HG02642 (cell line): ENCODE measurements at regions not wholly inside any gene's neighbourhood (a gene's known extent, or its start where the extent isn't known, plus 50 kb on each side); places are given as distances from the start of the nearest gene placed in this dataset.

Source experiments
- ATAC-seq: cut with Tn5 transposase; IDR thresholded peaks from one replicate; pipeline ENCODE4 v1.9.1; 2021; ENCODE audit warnings: mild to moderate bottlenecking; ENCODE audit not compliant: unreplicated experiment, poor library complexity

DNA sequence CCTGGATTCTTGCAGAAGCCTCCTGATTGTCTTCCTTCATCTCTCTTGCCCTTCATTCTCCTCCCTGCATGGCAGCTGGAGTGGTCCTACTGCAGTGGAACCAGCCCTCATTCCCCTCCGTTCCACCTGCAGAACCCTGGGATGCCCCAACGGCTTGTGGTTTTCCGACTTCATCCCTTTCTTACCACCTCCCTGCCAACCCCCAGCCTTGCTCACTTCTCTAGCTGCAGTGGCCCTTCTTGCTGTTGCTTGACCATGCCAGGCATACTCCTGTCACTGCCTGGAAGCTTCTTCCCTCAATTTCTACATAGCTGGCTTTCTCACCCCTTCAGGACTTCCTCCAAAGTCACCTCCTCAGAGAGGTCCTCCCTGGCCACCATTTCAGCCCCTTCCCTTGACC lies 123.3 kb downstream of the BEGAIN start:
- no peak for ATAC-seq

DNA sequence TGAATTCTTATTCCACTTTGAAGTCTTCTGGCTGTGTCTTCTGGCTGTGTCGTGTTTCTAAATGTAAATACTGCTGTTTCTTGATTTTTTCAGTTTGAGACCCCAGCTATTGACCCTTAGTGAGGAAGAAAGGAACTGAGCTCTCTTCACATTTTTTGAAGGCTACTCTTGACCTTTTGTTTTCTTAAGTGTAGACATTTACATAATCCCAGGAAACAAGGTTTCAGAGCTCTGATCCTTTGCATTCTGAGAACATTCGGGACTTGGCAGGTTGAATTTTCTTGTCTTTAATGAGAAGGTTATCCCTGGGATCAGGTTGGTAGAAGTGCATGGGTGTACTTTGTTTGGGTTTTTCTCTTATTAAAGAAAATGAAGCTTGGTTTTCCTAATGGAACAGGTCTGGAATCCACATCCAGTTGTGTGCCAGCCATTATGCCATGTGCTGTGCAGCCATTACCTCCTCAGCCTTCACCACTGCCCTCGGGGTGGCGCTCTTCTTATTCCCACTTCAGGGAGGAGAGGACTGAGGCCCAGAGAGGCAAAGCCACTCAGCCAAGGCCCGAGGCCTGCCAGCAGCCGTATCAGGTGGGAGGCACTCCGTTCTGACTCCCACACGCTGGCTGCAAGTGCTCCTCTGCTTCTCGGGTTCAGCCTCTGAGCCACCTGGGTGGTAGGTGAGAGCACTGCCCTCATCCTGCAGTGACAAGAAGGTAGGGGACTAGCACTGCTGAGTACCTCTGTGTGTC lies 120.9 kb downstream of the BEGAIN start:
- no peak for ATAC-seq

DNA sequence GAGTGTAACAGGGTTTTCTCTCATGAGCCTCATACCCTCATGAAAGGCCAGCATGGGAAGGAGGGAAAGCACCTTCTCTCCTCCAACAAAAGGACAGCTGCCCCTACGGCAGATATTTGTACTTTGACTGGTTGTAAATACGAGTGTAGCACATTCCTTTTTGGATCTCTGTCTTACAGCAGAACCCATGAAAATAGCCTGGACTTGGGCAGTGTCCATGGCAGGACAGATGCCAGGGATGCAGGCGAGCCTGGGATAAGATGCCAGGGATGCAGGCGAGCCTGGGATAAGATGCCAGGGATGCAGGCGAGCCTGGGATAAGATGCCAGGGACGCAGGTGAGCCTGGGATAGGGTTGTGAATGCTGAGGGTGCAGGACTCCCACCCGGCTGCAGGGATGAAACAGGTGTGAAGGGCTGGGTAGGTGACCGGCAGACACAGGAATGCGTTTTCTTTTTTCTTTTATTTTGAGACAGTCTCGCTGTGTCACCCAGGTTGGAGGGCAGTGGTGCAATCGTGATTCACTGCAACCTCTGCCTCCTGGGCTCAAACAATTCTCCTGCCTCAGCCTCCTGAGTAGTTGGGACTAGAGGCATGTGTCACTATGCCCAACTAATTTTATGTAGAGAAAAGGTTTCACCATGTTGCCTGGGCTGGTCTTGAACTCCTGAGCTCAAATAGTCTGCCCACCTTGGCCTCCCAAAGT lies 120.0 kb downstream of the BEGAIN start:
- ATAC-seq, result no peak

DNA sequence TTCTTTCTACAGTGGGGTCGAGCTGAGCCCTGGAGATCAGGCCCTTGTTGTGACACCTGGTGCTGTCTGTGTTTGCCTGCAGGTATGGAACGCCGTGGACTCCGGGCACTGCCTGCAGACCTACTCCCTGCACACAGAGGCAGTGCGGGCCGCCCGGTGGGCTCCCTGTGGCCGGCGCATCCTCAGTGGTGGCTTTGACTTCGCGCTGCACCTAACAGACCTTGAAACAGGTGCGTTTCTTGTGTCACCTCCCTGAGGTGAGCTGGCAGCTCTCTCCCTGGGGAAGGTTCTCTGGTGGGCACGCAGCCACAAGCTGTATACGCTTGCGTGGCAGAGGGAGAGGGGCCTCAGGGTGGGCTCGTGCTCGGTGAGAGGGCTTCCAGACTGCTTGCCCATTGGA lies 119.3 kb downstream of the BEGAIN start:
- ATAC-seq, result no peak

DNA sequence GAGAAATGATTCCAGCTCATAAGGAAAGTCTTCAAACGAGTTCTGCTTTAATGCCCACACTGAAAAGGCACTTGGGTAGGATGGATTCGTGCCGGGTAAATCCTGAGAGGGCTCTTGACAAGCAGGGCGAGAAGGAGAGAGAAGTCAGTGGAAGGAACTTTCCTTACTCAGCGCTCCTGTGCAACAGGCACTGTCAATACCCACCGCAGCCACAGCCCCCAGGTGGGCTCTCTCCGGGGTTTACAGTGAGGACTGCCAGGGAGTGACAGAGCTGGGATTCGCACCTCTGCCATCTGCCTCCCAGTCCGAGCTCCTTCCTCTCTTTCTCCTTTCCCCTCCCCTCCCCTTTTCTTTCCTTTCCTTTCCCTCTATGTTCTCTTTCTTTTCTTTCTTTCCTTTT lies 118.7 kb downstream of the BEGAIN start:
- ATAC-seq, result no peak

DNA sequence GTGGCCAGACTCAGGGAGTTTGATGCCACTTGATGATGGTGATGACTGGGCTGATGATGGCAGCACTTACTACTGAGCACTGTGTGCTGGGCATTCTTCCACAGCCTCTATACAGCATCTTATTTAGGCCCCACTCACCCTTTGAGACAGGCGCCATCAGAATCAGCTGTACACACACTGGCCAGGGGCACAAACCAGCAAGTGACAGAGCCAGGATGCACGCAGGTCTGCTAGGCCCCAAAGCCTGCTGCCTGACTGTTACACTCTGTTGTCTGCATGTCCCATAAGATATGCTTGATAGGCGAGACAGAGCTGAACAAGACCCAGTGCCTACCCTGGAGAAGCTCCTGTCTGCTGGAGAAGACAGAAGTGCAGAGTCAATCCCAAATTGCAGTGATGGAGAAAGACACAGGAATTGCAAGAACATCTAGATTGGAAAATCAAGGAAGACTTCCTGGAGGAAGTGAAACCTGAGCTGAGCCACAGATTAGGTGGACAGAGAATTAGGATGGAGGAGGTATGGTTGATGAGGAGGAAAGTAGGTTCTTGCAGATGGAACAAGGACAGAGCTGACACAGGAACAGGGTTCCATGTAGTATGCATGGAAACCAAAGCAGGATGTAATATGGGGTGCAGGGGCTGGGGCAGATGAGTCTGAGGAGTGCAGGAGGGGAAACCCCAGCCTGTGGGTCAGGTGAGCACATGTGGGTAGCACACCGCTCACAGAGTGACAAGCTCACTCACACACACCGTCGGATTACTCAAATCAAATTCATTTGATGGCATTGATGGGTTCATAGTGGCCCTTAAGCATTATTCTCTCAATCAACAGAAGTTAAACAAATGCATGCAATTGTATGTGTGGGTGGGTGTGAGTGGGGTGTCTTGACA lies 117.3 kb downstream of the BEGAIN start:
- ATAC-seq, result no peak

GRCh38 chr14:100470523-100470897 lies 116.7 kb downstream of the BEGAIN start:
- ATAC-seq, result no peak

GRCh38 chr14:100471441-100472093 lies 115.7 kb downstream of the BEGAIN start:
- ATAC-seq, result no peak

GRCh38 chr14:100472094-100472455 lies 115.1 kb downstream of the BEGAIN start:
- no peak for ATAC-seq

- no peak for ATAC-seq
Measured at GRCh38 chr14:100472491-100472890, 114.7 kb downstream of the BEGAIN start.

GRCh38 chr14:100473249-100473648 lies 114.0 kb downstream of the BEGAIN start:
- ATAC-seq, result no peak

DNA sequence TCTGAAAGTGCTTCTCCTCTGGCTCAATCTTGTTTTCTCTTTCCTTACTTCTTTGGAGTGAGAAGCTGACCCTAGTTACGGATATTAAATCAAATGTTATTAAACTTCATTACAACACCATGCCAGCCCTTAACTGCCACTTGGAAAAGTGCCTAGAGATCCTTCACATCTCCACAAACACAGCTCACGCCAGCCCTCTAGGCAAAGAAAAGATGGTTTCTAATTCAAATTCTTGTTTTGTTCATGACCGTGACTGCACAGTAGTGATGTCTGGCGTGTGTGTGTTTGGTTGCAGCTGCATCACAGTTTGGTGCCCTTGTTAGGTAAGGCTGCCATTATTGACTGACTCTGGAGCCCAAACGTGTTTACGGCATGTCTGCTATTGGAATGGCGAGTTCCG lies 113.0 kb downstream of the BEGAIN start:
- no peak for ATAC-seq

GRCh38 chr14:100475268-100475667 lies 111.9 kb downstream of the BEGAIN start:
- no peak for ATAC-seq

DNA sequence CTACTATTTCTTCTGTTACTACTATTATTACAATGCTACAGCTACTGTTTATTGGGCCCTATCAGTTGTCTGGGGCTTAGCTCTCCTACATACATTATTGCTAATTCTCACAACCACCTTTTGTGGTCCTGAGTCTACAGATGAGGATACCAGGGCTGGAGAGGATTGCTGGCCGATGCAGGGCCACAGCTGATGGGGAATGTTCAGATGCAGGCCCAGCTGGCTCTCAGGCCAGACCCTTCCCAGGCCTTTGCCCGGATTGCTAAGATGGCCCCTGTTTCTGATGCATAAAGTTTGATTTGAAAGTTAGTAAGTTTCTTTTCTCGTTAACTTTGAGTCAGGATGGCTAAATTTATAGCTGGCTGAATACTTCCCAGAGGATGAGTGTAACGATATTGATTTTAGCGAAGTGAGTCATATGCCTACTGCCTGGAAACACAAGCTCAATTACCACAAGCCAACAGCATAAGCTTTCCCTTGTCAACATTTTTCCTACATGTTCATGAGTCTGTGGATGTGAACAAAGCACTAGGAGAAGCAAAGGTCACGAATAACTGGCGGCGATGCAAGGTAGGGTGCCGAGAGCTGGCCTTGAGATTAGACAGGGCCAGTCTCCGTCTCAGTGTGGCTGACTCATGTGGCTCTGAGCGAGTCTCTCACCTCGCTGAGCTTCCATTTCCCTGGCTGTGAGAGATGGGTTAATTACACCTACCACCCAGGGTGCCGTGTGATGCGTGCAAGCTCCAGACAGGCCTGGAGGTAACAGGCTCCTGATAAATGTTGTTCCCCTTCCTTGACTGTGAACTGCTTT lies 111.0 kb downstream of the BEGAIN start:
- ATAC-seq, result no peak

- no peak for ATAC-seq
Measured at GRCh38 chr14:100484531-100485267, 102.5 kb downstream of the BEGAIN start.

DNA sequence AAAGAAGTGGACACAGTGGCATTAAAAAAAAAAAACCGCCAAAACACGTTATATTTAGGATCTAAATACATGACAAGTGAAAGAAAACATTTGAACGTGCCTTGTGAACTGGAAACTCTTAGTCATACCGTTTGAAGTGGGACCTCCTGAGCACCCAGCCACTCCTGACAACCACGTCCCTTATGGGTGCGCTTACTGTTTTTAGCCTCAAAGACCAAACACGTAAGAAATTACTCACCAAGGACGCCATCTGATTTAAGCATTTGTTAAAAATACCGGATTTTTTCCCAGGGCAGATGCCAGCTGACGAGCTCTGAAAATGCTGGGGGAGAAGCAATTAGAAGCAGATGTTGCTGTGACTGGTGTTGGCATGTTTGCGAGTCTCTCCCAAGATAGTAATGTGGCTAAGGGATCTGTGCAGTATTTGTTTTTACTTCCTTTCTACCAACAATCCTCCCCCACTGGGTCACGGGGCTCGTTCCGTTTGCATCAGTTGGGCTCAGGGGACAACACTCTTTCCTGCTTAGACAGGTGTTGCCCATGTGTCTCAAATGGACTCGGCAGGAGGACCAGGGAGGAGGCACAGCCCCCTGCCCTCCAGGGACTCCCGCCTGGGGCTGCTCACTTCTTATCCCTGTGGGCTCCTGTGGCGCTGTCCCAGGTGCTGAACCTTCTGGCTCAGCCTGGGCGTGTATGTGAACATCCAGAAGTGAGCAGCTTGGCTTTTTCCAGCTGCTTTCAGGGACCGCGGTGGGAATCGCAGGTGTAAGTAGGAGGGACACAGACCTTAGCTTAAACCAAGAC lies 101.0 kb downstream of the BEGAIN start:
- peak; percentile 68 for ATAC-seq
